GM21786 (cell line): ENCODE measurements at regions not wholly inside any gene's neighbourhood (a gene's known extent, or its start where the extent isn't known, plus 50 kb on each side); places are given as distances from the start of the nearest gene placed in this dataset.
A peak's percentile ranks its signal among the peaks of the same experiment; 100 is the strongest.
"Not testable (repeated sequence)": the region's sequence is repeated elsewhere in the genome, so short reads cannot be mapped to it uniquely, and the experiment has no call there.

Experiments used
- ATAC-seq: cut with Tn5 transposase; IDR thresholded peaks from one replicate; pipeline ENCODE4 v1.9.1; 2021; ENCODE audit not compliant: unreplicated experiment

- no peak for ATAC-seq
Measured at GRCh38 chr12:87596134-87596533, 433.1 kb downstream of the C12orf50 start.

GRCh38 chr12:87585882-87586557 lies 443.2 kb downstream of the C12orf50 start:
- no peak for ATAC-seq

GRCh38 chr12:87579091-87579490 lies 450.1 kb downstream of the C12orf50 start:
- not testable (repeated sequence) for ATAC-seq

- ATAC-seq: no peak
Measured at GRCh38 chr12:87575906-87576305, 453.3 kb downstream of the C12orf50 start.

- ATAC-seq: not testable (repeated sequence)
Measured at GRCh38 chr12:87566918-87567317, 462.3 kb downstream of the C12orf50 start.

GRCh38 chr12:87556985-87557384 lies 472.2 kb downstream of the C12orf50 start:
- ATAC-seq: no peak

- not testable (repeated sequence) for ATAC-seq
Measured at GRCh38 chr12:87531213-87531612, 498.0 kb downstream of the C12orf50 start.

- ATAC-seq: no peak
Measured at GRCh38 chr12:87529413-87529812, 499.8 kb downstream of the C12orf50 start.

GRCh38 chr12:87520968-87521367 lies 508.2 kb downstream of the C12orf50 start:
- no peak for ATAC-seq

GRCh38 chr12:87518481-87518880 lies 510.7 kb downstream of the C12orf50 start:
- ATAC-seq: no peak

- no peak for ATAC-seq
Measured at GRCh38 chr12:87518036-87518435, 511.2 kb downstream of the C12orf50 start.

- ATAC-seq: no peak
Measured at GRCh38 chr12:87513536-87514280, 515.5 kb downstream of the C12orf50 start.

GRCh38 chr12:87511371-87511770 lies 517.8 kb downstream of the C12orf50 start:
- no peak for ATAC-seq

- ATAC-seq: peak; percentile 82
Measured at GRCh38 chr12:87509237-87509820, 519.9 kb downstream of the C12orf50 start.

- ATAC-seq: no peak
Measured at GRCh38 chr12:87491598-87491997, 537.6 kb downstream of the C12orf50 start.

GRCh38 chr12:87491089-87491488 lies 538.1 kb downstream of the C12orf50 start:
- ATAC-seq: no peak

GRCh38 chr12:87469295-87469694 lies 559.9 kb downstream of the C12orf50 start:
- no peak for ATAC-seq

GRCh38 chr12:87467936-87468335 lies 561.3 kb downstream of the C12orf50 start:
- ATAC-seq: no peak

- no peak for ATAC-seq
Measured at GRCh38 chr12:87464565-87464964, 564.6 kb downstream of the C12orf50 start.

GRCh38 chr12:87444039-87444438 lies 585.2 kb downstream of the C12orf50 start:
- ATAC-seq: no peak

- no peak for ATAC-seq
Measured at GRCh38 chr12:87441511-87441910, 587.7 kb downstream of the C12orf50 start.
